H1 (cell line): ENCODE measurements at regions not wholly inside any gene's neighbourhood (a gene's known extent, or its start where the extent isn't known, plus 50 kb on each side); places are given as distances from the start of the nearest gene placed in this dataset.

Experiments used
- CTCF ChIA-PET: fragments of 300-600 bp; sonication (Branson Sonifier 250); formaldehyde crosslinking; loops from one replicate; lab custom pipeline; 2021; ENCODE audit not compliant: partially characterized antibody; lab: Charles Lee
- POLR2A ChIA-PET: fragments of 300-600 bp; sonication (Branson Sonifier 250); formaldehyde crosslinking; loops from one replicate; lab custom pipeline; 2021; ENCODE audit warnings: inconsistent platforms; ENCODE audit not compliant: partially characterized antibody; lab: Charles Lee
- DNase-seq, 2 experiments: peaks; one replicate each; pipeline versions ENCODE4 v3.0.0 to v3.0.0-alpha.2; 2010 to 2022; ENCODE audit warnings: low spot score in 2 of 2, low read depth in 1 of 2, mixed read lengths in 1 of 2
- FAIRE-seq: peaks from 2 replicates; lab custom pipeline; 2011; peaks lifted over from hg19 to GRCh38; lab: Jason Lieb, UNC
- H2AFZ ChIP-seq: 2 replicates; pipeline ENCODE4 v1.8.1; 2012; ENCODE audit warnings: low read length, inconsistent platforms
- H2AK5ac ChIP-seq: 2 replicates; pipeline ENCODE4 v1.6.1; 2013; ENCODE audit warnings: low read depth, low read length
- H2BK120ac ChIP-seq: replicated peaks from 2 replicates; pipeline ENCODE3; 2013; ENCODE audit warnings: low read depth, low read length, inconsistent platforms
- H2BK12ac ChIP-seq: 2 replicates; pipeline ENCODE4 v1.6.1; 2013; ENCODE audit warnings: low read depth, low read length
- H2BK15ac ChIP-seq: 2 replicates; pipeline ENCODE4 v1.6.1; 2013; ENCODE audit warnings: low read length
- H2BK20ac ChIP-seq: 2 replicates; pipeline ENCODE4 v1.6.1; 2013; ENCODE audit warnings: low read length
- H2BK5ac ChIP-seq: 2 replicates; pipeline ENCODE4 v1.6.1; 2013; ENCODE audit warnings: low read depth, low read length
- H3K14ac ChIP-seq: 2 replicates; pipeline ENCODE4 v1.6.1; 2013; ENCODE audit warnings: inconsistent platforms; ENCODE audit not compliant: insufficient read length
- H3K18ac ChIP-seq: 2 replicates; pipeline ENCODE4 v1.6.1; 2013; ENCODE audit warnings: low read length; ENCODE audit errors: extremely low read depth
- H3K23ac ChIP-seq: 2 replicates; pipeline ENCODE4 v1.6.1; 2013; ENCODE audit warnings: inconsistent platforms; ENCODE audit not compliant: insufficient read length
- H3K23me2 ChIP-seq: 2 replicates; pipeline ENCODE4 v1.6.1; 2013; ENCODE audit warnings: low read depth, low read length
- H3K27ac ChIP-seq: 2 replicates; pipeline ENCODE4 v1.6.1; 2011; ENCODE audit warnings: low read depth, low read length, inconsistent platforms
- H3K27me3 ChIP-seq, 4 experiments: replicated peaks in 1 of 4; 1 replicate in 1 of 4; 2 replicates in 3 of 4; pipeline versions ENCODE4 v1.6.1 to v1.8.1; 2011 to 2013; ENCODE audit warnings: low read length in 3 of 4, mild to moderate bottlenecking in 3 of 4, inconsistent platforms in 2 of 4, mixed read lengths in 2 of 4, moderate library complexity in 1 of 4; ENCODE audit not compliant: control insufficient read depth in 3 of 4, insufficient read depth in 3 of 4; ENCODE audit errors: extremely low read depth in 1 of 4
- H3K36me3 ChIP-seq, 4 experiments: 2 replicates each; pipeline versions ENCODE4 v1.6.1 to v1.8.1; 2011 to 2013; ENCODE audit warnings: mild to moderate bottlenecking in 4 of 4, low read length in 3 of 4, moderate library complexity in 2 of 4, control low read depth in 1 of 4, inconsistent platforms in 1 of 4; ENCODE audit not compliant: insufficient read depth in 4 of 4, control insufficient read depth in 2 of 4
- H3K4ac ChIP-seq: replicated peaks from 2 replicates; pipeline ENCODE3; 2013; ENCODE audit warnings: low read length, low read depth, mixed read lengths, inconsistent platforms; ENCODE audit not compliant: insufficient read length
- H3K4me1 ChIP-seq, 4 experiments: replicated peaks in 1 of 4; 1 replicate in 1 of 4; 2 replicates in 3 of 4; pipeline versions ENCODE4 v1.6.1 to v1.8.1; 2011 to 2013; ENCODE audit warnings: low read length in 3 of 4, inconsistent platforms in 2 of 4, mixed read lengths in 1 of 4; ENCODE audit not compliant: insufficient read depth in 4 of 4, control insufficient read depth in 3 of 4
- H3K4me2 ChIP-seq, 2 experiments: 2 replicates each; pipeline versions ENCODE4 v1.6.1 to v1.8.1; 2011 to 2013; ENCODE audit warnings: low read depth in 2 of 2, low read length in 2 of 2, control low read depth in 1 of 2, inconsistent platforms in 1 of 2, mild to moderate bottlenecking in 1 of 2; ENCODE audit not compliant: insufficient read depth in 1 of 2
- H3K4me3 ChIP-seq, 4 experiments: fragments of 200-600, 300-600 bp in 1 of 4; sonication (generic), shearing (Covaris generic), sonication (Bioruptor Twin) in 1 of 4; 2 replicates each; pipeline versions ENCODE4 v1.5.1 to v1.8.1; 2011 to 2016; ENCODE audit warnings: low read length in 4 of 4, low read depth in 3 of 4, control low read depth in 2 of 4, inconsistent platforms in 2 of 4, mild to moderate bottlenecking in 2 of 4, mixed read lengths in 1 of 4, moderate library complexity in 1 of 4; ENCODE audit not compliant: insufficient read depth in 2 of 4; ENCODE audit errors: extremely low read depth in 1 of 4
- H3K56ac ChIP-seq: replicated peaks from 2 replicates; pipeline ENCODE3; 2013; ENCODE audit warnings: low read depth, mild to moderate bottlenecking, mixed read lengths, low read length, inconsistent platforms; ENCODE audit not compliant: insufficient read length
- H3K79me1 ChIP-seq: 2 replicates; pipeline ENCODE4 v1.6.1; 2013; ENCODE audit warnings: low read depth, low read length, control low read depth
- H3K79me2 ChIP-seq, 2 experiments: 2 replicates each; pipeline versions ENCODE4 v1.6.1 to v1.8.1; 2012 to 2013; ENCODE audit warnings: low read length in 2 of 2, mild to moderate bottlenecking in 2 of 2, inconsistent platforms in 1 of 2; ENCODE audit not compliant: insufficient read depth in 2 of 2, control insufficient read depth in 1 of 2
- H3K9ac ChIP-seq, 4 experiments: replicated peaks in 1 of 4; 1 replicate in 1 of 4; 2 replicates in 3 of 4; pipeline versions ENCODE4 v1.6.1 to v1.8.1; 2011 to 2013; ENCODE audit warnings: low read depth in 3 of 4, low read length in 3 of 4, control low read depth in 2 of 4, mild to moderate bottlenecking in 2 of 4, moderate library complexity in 2 of 4, inconsistent platforms in 1 of 4; ENCODE audit errors: extremely low read depth in 1 of 4
- H3K9me3 ChIP-seq, 2 experiments: 2 replicates each; pipeline versions ENCODE4 v1.6.1 to v1.8.1; 2012 to 2013; ENCODE audit warnings: mild to moderate bottlenecking in 2 of 2, moderate library complexity in 2 of 2, control low read depth in 1 of 2, inconsistent platforms in 1 of 2, low read depth in 1 of 2, low read length in 1 of 2, mixed read lengths in 1 of 2; ENCODE audit not compliant: insufficient read depth in 2 of 2
- H4K20me1 ChIP-seq, 2 experiments: replicated peaks in 1 of 2; 2 replicates each; pipeline versions ENCODE3 to v1.8.1; 2011 to 2013; ENCODE audit warnings: inconsistent platforms in 2 of 2, low read length in 2 of 2, mild to moderate bottlenecking in 1 of 2; ENCODE audit not compliant: insufficient read depth in 2 of 2, control insufficient read depth in 1 of 2
- H4K5ac ChIP-seq: 2 replicates; pipeline ENCODE4 v1.6.1; 2013; ENCODE audit warnings: low read length, low read depth, mixed read lengths, inconsistent platforms; ENCODE audit not compliant: insufficient read length
- H4K8ac ChIP-seq: 2 replicates; pipeline ENCODE4 v1.8.0; 2013; ENCODE audit warnings: mild to moderate bottlenecking, moderate library complexity, low read length, inconsistent platforms; ENCODE audit not compliant: insufficient read depth; ENCODE audit errors: extremely low read depth
- H4K91ac ChIP-seq: replicated peaks from 2 replicates; pipeline ENCODE3; 2013; ENCODE audit warnings: low read length, mixed read lengths, inconsistent platforms; ENCODE audit not compliant: insufficient read length
- ATF3 ChIP-seq: IDR thresholded peaks from 2 replicates; pipeline ENCODE4 v1.6.1; 2011; ENCODE audit warnings: low read depth, mild to moderate bottlenecking, low read length; ENCODE audit not compliant: insufficient read depth
- BACH1 ChIP-seq: IDR thresholded peaks from 2 replicates; pipeline ENCODE4 v1.6.1; 2012; ENCODE audit warnings: low read length, improper control_type of control experiment
- E2F6 ChIP-seq: IDR thresholded peaks from 2 replicates; pipeline ENCODE4 v1.6.1; 2012; ENCODE audit warnings: inconsistent platforms
- GTF2F1 ChIP-seq: IDR thresholded peaks from 2 replicates; pipeline ENCODE4 v1.6.1; 2012; ENCODE audit warnings: low read depth, low read length, improper control_type of control experiment, borderline replicate concordance
- JUND ChIP-seq: IDR thresholded peaks from 2 replicates; pipeline ENCODE4 v1.6.1; 2011; ENCODE audit warnings: mild to moderate bottlenecking, improper control_type of control experiment, low read length
- KDM1A ChIP-seq: fragments of 200-600, 300-600 bp; sonication (generic); IDR thresholded peaks from 2 replicates; pipeline ENCODE4 v1.7.1; 2016; ENCODE audit warnings: mild to moderate bottlenecking, low read length, borderline replicate concordance
- POLR2A ChIP-seq, 2 experiments: IDR thresholded peaks; 1 replicate in 1 of 2; 2 replicates in 1 of 2; pipeline ENCODE4 v1.6.1; 2011; ENCODE audit warnings: low read depth in 2 of 2, low read length in 2 of 2, mild to moderate bottlenecking in 2 of 2; ENCODE audit errors: control extremely low read depth in 1 of 2
- RXRA ChIP-seq: IDR thresholded peaks from 2 replicates; pipeline ENCODE4 v1.6.1; 2011; ENCODE audit warnings: low read depth, mild to moderate bottlenecking, low read length, moderate library complexity; ENCODE audit not compliant: insufficient read depth
- SAP30 ChIP-seq: fragments of 300-600 bp; sonication (generic); IDR thresholded peaks from 2 replicates; pipeline ENCODE4 v1.7.1; 2012; ENCODE audit warnings: low read length, moderate library complexity, mild to moderate bottlenecking, inconsistent platforms; ENCODE audit not compliant: insufficient read depth, insufficient replicate concordance
- SIX5 ChIP-seq: IDR thresholded peaks from 2 replicates; pipeline ENCODE4 v1.6.1; 2011; ENCODE audit warnings: mild to moderate bottlenecking, low read depth, low read length
- SP1 ChIP-seq: IDR thresholded peaks from 2 replicates; pipeline ENCODE4 v1.6.1; 2011; ENCODE audit warnings: low read depth, low read length
- TAF7 ChIP-seq: optimal IDR thresholded peaks from 2 replicates; pipeline ENCODE3; 2011; ENCODE audit warnings: low read depth, mild to moderate bottlenecking, inconsistent platforms, low read length, moderate library complexity, borderline replicate concordance

GRCh38 chr1:187629075-187629474, 800.3 kb downstream of the PLA2G4A start:
- CTCF ChIA-PET: interaction anchor here (0.7 to 1.0 kb wide), 2 partner anchors 11 to 116 kb away, joined by 3 read pairs; no protein-coding TSS in a partner anchor
- Histone ChIP-seq H4K91ac (no peak overlapping the region), H2BK12ac (no peak overlapping the region), H3K4me2 (no peak overlapping the region), H3K4me3 (no peak overlapping the region), H3K14ac (no peak overlapping the region), H2BK120ac (no peak overlapping the region), H3K27ac (no peak overlapping the region), H2BK5ac (no peak overlapping the region), H2BK15ac (no peak overlapping the region), H3K27me3 (no peaks in the 10 kb centered on the region), H2AFZ (no peak overlapping the region), H3K79me1 (no peaks in the 10 kb centered on the region), H2BK20ac (no peak overlapping the region), H3K9ac (no peak overlapping the region), H3K18ac (no peak overlapping the region), H3K79me2 (no peaks in the 10 kb centered on the region), H2AK5ac (no peak overlapping the region), H4K8ac (no peak overlapping the region), H3K36me3 (peaks cover 0 to 3% (median 0%) of the 10 kb centered on the region in 4 experiments; a peak in 1 of 8 replicates), H3K9me3 (no peaks in the 10 kb centered on the region), H3K4ac (no peak overlapping the region), H3K4me1 (peaks cover 6 to 14% (median 10%) of the 10 kb centered on the region in 4 experiments; a peak in 6 of 7 replicates), H4K20me1 (no peaks in the 10 kb centered on the region), H3K56ac (no peak overlapping the region), H4K5ac (no peak overlapping the region), H3K23ac (no peak overlapping the region), H3K23me2 (no peaks in the 10 kb centered on the region)
- POLR2A ChIA-PET: no interaction called here
- no peak for FAIRE-seq
- DNase-seq: no peak
- TF ChIP-seq POLR2A (IDR thresholded peaks at IDR 0.05; ENCODE audit: control extremely low read depth in 1 of 2, low read depth in 2 of 2, low read length in 2 of 2): no peak
- no peak for TF ChIP-seq ATF3
- no peak for TF ChIP-seq TAF7
- TF ChIP-seq BACH1: no peak
- no peak for TF ChIP-seq SP1
- TF ChIP-seq KDM1A: no peak
- TF ChIP-seq GTF2F1: no peak
- no peak for TF ChIP-seq SAP30
- no peak for TF ChIP-seq E2F6
- TF ChIP-seq RXRA: no peak
- TF ChIP-seq SIX5: no peak
- no peak for TF ChIP-seq JUND
